HG03095 (cell line): ENCODE measurements at regions not wholly inside any gene's neighbourhood (a gene's known extent, or its start where the extent isn't known, plus 50 kb on each side); places are given as distances from the start of the nearest gene placed in this dataset.

Experiments
- ATAC-seq: cut with Tn5 transposase; IDR thresholded peaks from one replicate; pipeline ENCODE4 v1.9.1; 2021; ENCODE audit warnings: moderate library complexity; ENCODE audit not compliant: unreplicated experiment

- ATAC-seq = no peak
Observed at GRCh38 chr12:90170740-90171139, 462.1 kb upstream of the ATP2B1 start.

- no peak for ATAC-seq
Observed at GRCh38 chr12:90167518-90168208, 459.0 kb upstream of the ATP2B1 start.

- no peak for ATAC-seq
Observed at GRCh38 chr12:90166671-90167070, 458.0 kb upstream of the ATP2B1 start.

GRCh38 chr12:90166012-90166411, 457.4 kb upstream of the ATP2B1 start:
- no peak for ATAC-seq

- ATAC-seq = no peak
Observed at GRCh38 chr12:90163975-90164374, 455.3 kb upstream of the ATP2B1 start.

- ATAC-seq = no peak
Observed at GRCh38 chr12:90153827-90154226, 445.2 kb upstream of the ATP2B1 start.

- ATAC-seq = no peak
Observed at GRCh38 chr12:90152897-90153624, 444.4 kb upstream of the ATP2B1 start.

GRCh38 chr12:90151491-90152015, 442.9 kb upstream of the ATP2B1 start:
- ATAC-seq = no peak

GRCh38 chr12:90149453-90149852, 440.8 kb upstream of the ATP2B1 start:
- ATAC-seq = no peak

GRCh38 chr12:90129366-90130030, 420.9 kb upstream of the ATP2B1 start:
- ATAC-seq = no peak

GRCh38 chr12:90128526-90128925, 419.9 kb upstream of the ATP2B1 start:
- ATAC-seq = no peak

- no peak for ATAC-seq
Observed at GRCh38 chr12:90126125-90126524, 417.5 kb upstream of the ATP2B1 start.

- ATAC-seq = no peak
Observed at GRCh38 chr12:90124914-90125313, 416.3 kb upstream of the ATP2B1 start.

- no peak for ATAC-seq
Observed at GRCh38 chr12:90124289-90124688, 415.7 kb upstream of the ATP2B1 start.

- ATAC-seq = no peak
Observed at GRCh38 chr12:90122681-90123080, 414.0 kb upstream of the ATP2B1 start.

- ATAC-seq = no peak
Observed at GRCh38 chr12:90120627-90121026, 412.0 kb upstream of the ATP2B1 start.

- ATAC-seq = no peak
Observed at GRCh38 chr12:90112666-90113065, 404.0 kb upstream of the ATP2B1 start.

GRCh38 chr12:90111791-90112580, 403.3 kb upstream of the ATP2B1 start:
- no peak for ATAC-seq

GRCh38 chr12:90106568-90106967, 397.9 kb upstream of the ATP2B1 start:
- ATAC-seq = no peak

- peak; percentile 84 for ATAC-seq
Observed at GRCh38 chr12:90102957-90103652, 394.5 kb upstream of the ATP2B1 start.
